Fibroblast of the aortic adventitia (primary cell): ENCODE measurements at regions not wholly inside any gene's neighbourhood (a gene's known extent, or its start where the extent isn't known, plus 50 kb on each side); places are given as distances from the start of the nearest gene placed in this dataset.

Experiments used
- DNase-seq: peaks from one replicate; pipeline ENCODE4 v3.0.0-alpha.2; 2010; ENCODE audit warnings: low read depth
- H3K4me3 ChIP-seq: 2 replicates; pipeline ENCODE4 v1.5.1; 2011; ENCODE audit warnings: low read depth, mild to moderate bottlenecking, control low read depth, low read length, moderate library complexity
- TF ChIP-seq, protein P1 (sequence below): IDR thresholded peaks from 2 replicates; pipeline ENCODE4 v1.5.1; 2011; ENCODE audit warnings: mild to moderate bottlenecking, low read length, control low read depth, inconsistent platforms; ENCODE audit not compliant: insufficient read depth

GRCh38 chr2:71778514-71778913 lies 325.2 kb downstream of the DYSF start:
- DNase-seq: no peak
- TF ChIP-seq, protein P1, sequence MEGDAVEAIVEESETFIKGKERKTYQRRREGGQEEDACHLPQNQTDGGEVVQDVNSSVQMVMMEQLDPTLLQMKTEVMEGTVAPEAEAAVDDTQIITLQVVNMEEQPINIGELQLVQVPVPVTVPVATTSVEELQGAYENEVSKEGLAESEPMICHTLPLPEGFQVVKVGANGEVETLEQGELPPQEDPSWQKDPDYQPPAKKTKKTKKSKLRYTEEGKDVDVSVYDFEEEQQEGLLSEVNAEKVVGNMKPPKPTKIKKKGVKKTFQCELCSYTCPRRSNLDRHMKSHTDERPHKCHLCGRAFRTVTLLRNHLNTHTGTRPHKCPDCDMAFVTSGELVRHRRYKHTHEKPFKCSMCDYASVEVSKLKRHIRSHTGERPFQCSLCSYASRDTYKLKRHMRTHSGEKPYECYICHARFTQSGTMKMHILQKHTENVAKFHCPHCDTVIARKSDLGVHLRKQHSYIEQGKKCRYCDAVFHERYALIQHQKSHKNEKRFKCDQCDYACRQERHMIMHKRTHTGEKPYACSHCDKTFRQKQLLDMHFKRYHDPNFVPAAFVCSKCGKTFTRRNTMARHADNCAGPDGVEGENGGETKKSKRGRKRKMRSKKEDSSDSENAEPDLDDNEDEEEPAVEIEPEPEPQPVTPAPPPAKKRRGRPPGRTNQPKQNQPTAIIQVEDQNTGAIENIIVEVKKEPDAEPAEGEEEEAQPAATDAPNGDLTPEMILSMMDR: no peak
- no peak overlapping the region for H3K4me3 ChIP-seq

DNA sequence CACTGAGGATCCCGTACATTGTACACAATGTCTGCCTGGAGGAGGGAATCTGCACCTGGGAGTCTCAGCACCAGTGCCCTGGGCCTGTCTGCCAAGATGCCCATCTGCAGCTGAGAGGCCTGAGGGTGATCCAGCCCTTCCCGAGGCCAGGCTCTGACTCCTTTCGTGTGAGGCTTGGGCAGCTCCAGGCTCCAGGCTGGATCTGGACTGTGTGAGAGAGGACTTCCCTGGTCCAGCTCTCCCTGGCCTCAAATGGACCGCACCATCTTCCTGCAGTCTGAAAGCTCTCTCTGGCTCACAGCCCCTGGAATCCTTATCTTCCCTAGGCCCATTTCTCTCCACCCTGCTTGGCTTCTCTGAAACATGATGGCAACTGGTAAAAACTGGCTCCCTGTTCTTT lies 324.6 kb downstream of the DYSF start:
- no peak for DNase-seq
- no peak overlapping the region for H3K4me3 ChIP-seq
- TF ChIP-seq, protein P1: no peak

DNA sequence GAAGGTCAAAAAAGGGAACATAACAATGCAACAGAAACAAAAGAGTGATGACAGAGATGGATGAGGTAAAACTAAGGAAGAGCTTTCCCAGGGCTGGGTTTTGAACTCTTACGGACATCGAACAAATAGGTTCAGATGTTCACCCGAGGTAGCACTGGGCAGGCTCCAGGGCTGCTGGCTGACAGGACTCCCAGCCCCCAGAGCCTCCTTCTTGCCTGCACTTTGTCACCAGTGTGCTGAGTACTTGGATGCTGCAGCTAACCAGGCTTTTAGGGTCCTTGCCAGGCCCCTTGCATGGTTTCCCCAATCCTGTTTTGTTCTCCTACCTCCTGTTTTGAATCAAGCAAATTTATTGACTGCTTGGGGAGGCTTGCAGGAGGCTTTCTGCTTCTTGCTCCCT lies 322.9 kb downstream of the DYSF start:
- no peak overlapping the region for H3K4me3 ChIP-seq
- TF ChIP-seq, protein P1: no peak
- no peak for DNase-seq

DNA sequence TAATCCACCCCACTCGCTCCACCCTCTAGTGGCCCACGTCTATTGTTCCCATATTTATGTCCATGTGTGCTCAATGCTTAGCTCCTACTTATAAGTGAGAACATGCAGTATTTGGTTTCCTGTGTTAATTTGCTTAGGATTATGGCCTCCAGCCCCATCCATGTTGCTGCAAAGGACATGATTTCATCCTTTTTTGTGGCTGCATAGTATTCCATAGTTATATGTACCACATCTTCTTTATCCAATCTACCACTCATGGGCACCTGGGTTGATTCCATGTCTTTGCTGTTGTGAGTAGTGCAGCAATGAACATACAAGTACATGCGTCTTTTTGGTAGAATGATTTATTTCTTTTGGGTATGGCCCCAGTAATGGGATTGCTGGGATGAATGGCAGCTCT lies 319.9 kb downstream of the DYSF start:
- TF ChIP-seq, protein P1: no peak
- DNase-seq: no peak

GRCh38 chr2:71772510-71773172 lies 319.3 kb downstream of the DYSF start:
- H3K4me3 ChIP-seq: no peak overlapping the region
- no peak for DNase-seq
- TF ChIP-seq, protein P1: no peak

More for the DNA sequence above, 319.9 kb downstream of the DYSF start:
- no peak overlapping the region for H3K4me3 ChIP-seq

DNA sequence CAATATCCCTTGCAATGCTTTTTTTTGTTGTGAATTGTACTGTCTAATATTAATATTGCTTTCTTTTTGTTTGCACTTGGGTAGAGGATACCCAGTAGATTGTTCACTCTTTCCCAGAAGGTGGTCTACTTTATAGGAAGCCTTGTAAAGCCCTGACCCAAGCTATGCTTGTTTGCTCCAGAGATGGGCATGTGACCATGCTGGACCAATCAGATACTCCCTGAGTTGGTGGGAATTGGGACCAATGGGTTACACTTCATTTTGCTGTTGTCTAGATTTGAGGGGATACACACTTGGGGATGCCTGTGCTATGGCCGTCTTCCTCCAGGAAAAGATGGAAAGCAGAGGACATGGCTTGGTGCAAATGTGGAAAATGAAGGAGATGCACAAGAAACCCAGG lies 314.3 kb downstream of the DYSF start:
- TF ChIP-seq, protein P1: no peak
- no peak for DNase-seq
- H3K4me3 ChIP-seq: no peak overlapping the region

GRCh38 chr2:71759060-71759459 lies 305.7 kb downstream of the DYSF start:
- TF ChIP-seq, protein P1: no peak
- no peak for DNase-seq
- H3K4me3 ChIP-seq: no peak overlapping the region
